Lower leg skin (tissue), 4 donors: ENCODE measurements at regions not wholly inside any gene's neighbourhood (a gene's known extent, or its start where the extent isn't known, plus 50 kb on each side); places are given as distances from the start of the nearest gene placed in this dataset.

Experiments
- DNase-seq, 2 donors: peaks; one replicate each; pipeline ENCODE4 v3.0.0-alpha.2; 2019; ENCODE audit warnings: low spot score in 2 of 2
- H3K4me3 ChIP-seq: fragments of 200-600 bp; sonication (generic); 2 replicates; pipeline ENCODE4 v1.5.1; 2017; ENCODE audit warnings: mild to moderate bottlenecking, low read depth; ENCODE audit not compliant: poor library complexity, severe bottlenecking
- CTCF ChIP-seq, 3 donors: fragments of 450-650 bp; IDR thresholded peaks; one replicate each; pipeline ENCODE4 v1.5.1; 2016; ENCODE audit warnings: antibody characterized with exemption in 3 of 3, mild to moderate bottlenecking in 3 of 3, moderate library complexity in 2 of 3
- POLR2A ChIP-seq, 2 donors: fragments of 450-650 bp; IDR thresholded peaks; one replicate each; pipeline ENCODE4 v1.6.1; 2016 to 2017; ENCODE audit warnings: antibody characterized with exemption in 2 of 2, mild to moderate bottlenecking in 1 of 2, moderate library complexity in 1 of 2
- WGBS, 2 donors: methylation state at CpG; one replicate each; pipeline ENCODE4 v1.1.5; 2018; 5-methylcytosine and 5-hydroxymethylcytosine counted together
- intact Hi-C: fragments of 100-400 bp; cut with DNase I; formaldehyde crosslinking; loops from one replicate; pipeline ENCODE4 v1.15.0; 2023; ENCODE audit warnings: low total_unique reads

GRCh38 chr15:77547801-77548588 is 84.7 kb downstream of the LINGO1 start:
- no peak for DNase-seq
- intact Hi-C loops = loop anchor here (10.0 kb wide), 1 partner anchor 443 kb away; no protein-coding TSS in a partner anchor
- TF ChIP-seq POLR2A (IDR thresholded peaks at IDR 0.05) = no peak
- no peak for TF ChIP-seq CTCF (IDR thresholded peaks at IDR 0.05)
- WGBS, 2 donors = 79 to 88% methylated on average over 19 of the region's 19 CpGs
- H3K4me3 ChIP-seq = no peak overlapping the region

- no peak for TF ChIP-seq POLR2A (IDR thresholded peaks at IDR 0.05)
- TF ChIP-seq CTCF (IDR thresholded peaks at IDR 0.05) = no peak
- DNase-seq = no peak
- WGBS, 2 donors = 91 to 100% methylated on average over 1 of the region's 1 CpG
- intact Hi-C loops = loop anchor here (10.0 kb wide), 1 partner anchor 442 kb away; no protein-coding TSS in a partner anchor
- no peak overlapping the region for H3K4me3 ChIP-seq
Measured at GRCh38 chr15:77546870-77547269, 85.8 kb downstream of the LINGO1 start.

GRCh38 chr15:77546050-77546501 is 86.6 kb downstream of the LINGO1 start:
- no peak for DNase-seq
- intact Hi-C loops = loop anchor here (10.0 kb wide), 1 partner anchor 441 kb away; no protein-coding TSS in a partner anchor
- no peak overlapping the region for H3K4me3 ChIP-seq
- 27 to 29% methylated on average over 4 of the region's 4 CpGs for WGBS, 2 donors
- TF ChIP-seq POLR2A (IDR thresholded peaks at IDR 0.05) (no peak), CTCF (IDR thresholded peaks at IDR 0.05) (no peak)

- 85 to 91% methylated on average over 6 of the region's 6 CpGs for WGBS, 2 donors
- no peak for TF ChIP-seq POLR2A (IDR thresholded peaks at IDR 0.05)
- TF ChIP-seq CTCF (IDR thresholded peaks at IDR 0.05) = no peak
- no peak for DNase-seq
- intact Hi-C loops = loop anchor here (10.0 kb wide), 1 partner anchor 440 kb away; no protein-coding TSS in a partner anchor
- no peak overlapping the region for H3K4me3 ChIP-seq
Measured at GRCh38 chr15:77545058-77545457, 87.7 kb downstream of the LINGO1 start.

GRCh38 chr15:77544162-77544561 is 88.5 kb downstream of the LINGO1 start:
- no peak for TF ChIP-seq POLR2A (IDR thresholded peaks at IDR 0.05)
- TF ChIP-seq CTCF (IDR thresholded peaks at IDR 0.05) = no peak
- no peak overlapping the region for H3K4me3 ChIP-seq
- 75 to 82% methylated on average over 8 of the region's 8 CpGs for WGBS, 2 donors
- intact Hi-C loops = loop anchor here (10.0 kb wide), 1 partner anchor 439 kb away; no protein-coding TSS in a partner anchor
- DNase-seq = no peak
